ENCODE measurements at regions not wholly inside any gene's neighbourhood (a gene's known extent, or its start where the extent isn't known, plus 50 kb on each side); places are given as distances from the start of the nearest gene placed in this dataset.

DNA sequence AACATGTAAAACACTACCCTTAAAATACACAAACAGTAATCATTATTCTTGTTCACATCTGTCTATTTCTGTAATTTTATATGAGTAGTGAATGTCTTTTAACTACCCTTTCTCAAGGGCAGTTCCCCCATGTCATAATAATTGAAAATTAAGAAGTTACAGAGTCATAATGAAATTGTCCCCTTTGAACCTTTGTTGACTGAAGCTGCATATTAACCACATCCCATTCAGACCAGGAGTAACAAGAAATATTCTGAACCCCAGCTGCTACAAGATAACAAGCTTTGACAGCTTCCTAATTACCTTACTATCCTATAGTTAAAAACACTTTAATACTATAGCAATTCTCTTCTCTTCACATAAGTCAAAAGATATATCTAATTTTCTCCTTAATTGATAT, 635.9 kb upstream of the SUCLG2 start:
- no peaks in the 10 kb centered on the region for H3K36me3 ChIP-seq
- H3K9me3 ChIP-seq, result no peaks in the 10 kb centered on the region
- intact Hi-C loops (cut with DNase I), result no loop called here
- DNase-seq (ENCODE audit: extremely low spot score), result no peak
- H3K4me1 ChIP-seq, result no peaks in the 10 kb centered on the region
- no peaks in the 10 kb centered on the region for H3K27me3 ChIP-seq
- no peak overlapping the region for H3K27ac ChIP-seq (replicated peaks in 1 of 4)
- H3K4me3 ChIP-seq, result no peak overlapping the region
- no peak for TF ChIP-seq EP300 (IDR thresholded peaks at IDR 0.05)
- TF ChIP-seq, protein P1, sequence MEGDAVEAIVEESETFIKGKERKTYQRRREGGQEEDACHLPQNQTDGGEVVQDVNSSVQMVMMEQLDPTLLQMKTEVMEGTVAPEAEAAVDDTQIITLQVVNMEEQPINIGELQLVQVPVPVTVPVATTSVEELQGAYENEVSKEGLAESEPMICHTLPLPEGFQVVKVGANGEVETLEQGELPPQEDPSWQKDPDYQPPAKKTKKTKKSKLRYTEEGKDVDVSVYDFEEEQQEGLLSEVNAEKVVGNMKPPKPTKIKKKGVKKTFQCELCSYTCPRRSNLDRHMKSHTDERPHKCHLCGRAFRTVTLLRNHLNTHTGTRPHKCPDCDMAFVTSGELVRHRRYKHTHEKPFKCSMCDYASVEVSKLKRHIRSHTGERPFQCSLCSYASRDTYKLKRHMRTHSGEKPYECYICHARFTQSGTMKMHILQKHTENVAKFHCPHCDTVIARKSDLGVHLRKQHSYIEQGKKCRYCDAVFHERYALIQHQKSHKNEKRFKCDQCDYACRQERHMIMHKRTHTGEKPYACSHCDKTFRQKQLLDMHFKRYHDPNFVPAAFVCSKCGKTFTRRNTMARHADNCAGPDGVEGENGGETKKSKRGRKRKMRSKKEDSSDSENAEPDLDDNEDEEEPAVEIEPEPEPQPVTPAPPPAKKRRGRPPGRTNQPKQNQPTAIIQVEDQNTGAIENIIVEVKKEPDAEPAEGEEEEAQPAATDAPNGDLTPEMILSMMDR (IDR thresholded peaks at IDR 0.05), result no peak
- TF ChIP-seq POLR2A (IDR thresholded peaks at IDR 0.05; ENCODE audit: low read depth), result no peak
- no peak for TF ChIP-seq POLR2AphosphoS5 (IDR thresholded peaks at IDR 0.05)

DNA sequence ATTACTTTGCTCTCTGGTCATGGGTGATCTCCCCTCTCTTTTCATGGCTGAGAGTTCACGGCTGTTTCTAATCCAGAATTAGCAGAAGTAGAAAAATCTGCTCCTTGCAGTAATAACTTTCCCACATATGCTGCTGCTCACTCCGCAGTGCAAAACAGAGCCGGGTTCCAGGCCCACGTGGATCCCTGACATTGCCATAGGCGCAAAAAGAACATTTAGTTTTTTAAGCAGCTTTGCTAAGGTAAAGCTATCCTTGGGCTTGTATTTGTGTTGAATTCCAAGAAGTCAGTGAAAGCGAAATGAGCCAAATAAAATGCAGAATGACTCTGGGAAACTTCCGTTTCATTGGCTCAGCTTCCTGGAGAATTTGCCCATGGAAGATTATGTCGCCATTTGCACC, 633.7 kb upstream of the SUCLG2 start:
- no peak overlapping the region for H3K4me3 ChIP-seq
- no peak overlapping the region for H3K27ac ChIP-seq (replicated peaks in 1 of 4)
- no peaks in the 10 kb centered on the region for H3K36me3 ChIP-seq
- H3K4me1 ChIP-seq, result no peaks in the 10 kb centered on the region
- TF ChIP-seq EP300 (IDR thresholded peaks at IDR 0.05) (no peak), POLR2A (IDR thresholded peaks at IDR 0.05; ENCODE audit: low read depth) (no peak), POLR2AphosphoS5 (IDR thresholded peaks at IDR 0.05) (no peak)
- TF ChIP-seq, protein P1 (IDR thresholded peaks at IDR 0.05), result no peak
- DNase-seq (ENCODE audit: extremely low spot score), result peak; percentile 45
- H3K27me3 ChIP-seq, result no peaks in the 10 kb centered on the region
- intact Hi-C loops (cut with DNase I), result no loop called here
- 72% methylated on average over 8 of the region's 8 CpGs for WGBS
- H3K9me3 ChIP-seq, result no peaks in the 10 kb centered on the region

DNA sequence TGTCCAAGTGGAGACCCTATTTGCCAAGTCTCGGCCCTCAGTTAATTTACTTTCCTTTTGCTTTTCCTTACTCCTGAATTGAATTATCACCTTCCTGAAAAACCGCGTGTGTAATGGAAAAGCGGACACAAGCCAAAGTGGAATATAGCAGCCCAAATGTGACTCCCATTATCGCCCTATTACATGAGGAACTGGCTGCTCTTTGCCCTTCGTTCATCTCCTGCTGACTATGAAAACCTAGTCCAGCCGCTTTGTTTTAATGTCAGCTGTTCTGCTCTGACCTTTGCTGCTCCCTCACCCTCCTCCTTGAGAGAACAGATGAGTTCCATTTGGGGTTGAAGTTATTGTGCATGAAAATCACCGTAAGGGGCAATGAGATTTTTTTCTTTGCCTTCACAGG, 632.7 kb upstream of the SUCLG2 start:
- DNase-seq (ENCODE audit: extremely low spot score), result no peak
- Histone ChIP-seq H3K9me3 (no peaks in the 10 kb centered on the region), H3K36me3 (no peaks in the 10 kb centered on the region), H3K27me3 (no peaks in the 10 kb centered on the region), H3K4me3 (no peak overlapping the region), H3K4me1 (no peaks in the 10 kb centered on the region), H3K27ac (replicated peaks in 1 of 4) (no peak overlapping the region)
- TF ChIP-seq POLR2AphosphoS5 (IDR thresholded peaks at IDR 0.05) (no peak), EP300 (IDR thresholded peaks at IDR 0.05) (no peak), POLR2A (IDR thresholded peaks at IDR 0.05; ENCODE audit: low read depth) (no peak)
- TF ChIP-seq, protein P1 (IDR thresholded peaks at IDR 0.05), result no peak
- 54% methylated on average over 8 of the region's 8 CpGs for WGBS
- intact Hi-C loops (cut with DNase I), result no loop called here

DNA sequence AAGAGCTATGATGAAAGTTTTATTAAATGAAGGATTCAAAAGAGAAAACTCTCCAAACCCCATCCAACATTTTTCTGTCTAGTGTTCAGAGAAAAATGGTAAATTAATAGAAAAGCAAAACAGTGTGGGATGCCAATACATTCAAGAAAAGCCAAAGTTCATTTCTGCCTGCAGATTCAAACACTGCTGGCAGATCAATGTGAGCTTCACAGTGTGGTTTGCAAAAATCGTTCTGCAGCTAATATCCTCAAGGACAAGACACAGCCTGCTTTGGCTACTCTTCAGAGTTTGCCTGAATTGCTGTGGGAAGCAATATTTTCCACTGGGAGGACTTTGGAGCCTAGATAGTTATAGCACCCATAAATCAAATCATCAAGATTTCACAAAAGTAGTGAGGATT, 619.9 kb upstream of the SUCLG2 start:
- intact Hi-C loops (cut with DNase I), result no loop called here
- Histone ChIP-seq H3K4me3 (no peak overlapping the region), H3K27me3 (no peaks in the 10 kb centered on the region), H3K27ac (replicated peaks in 1 of 4) (no peak overlapping the region), H3K4me1 (peaks cover 0 to 3% (median 0%) of the 10 kb centered on the region in 4 donors), H3K36me3 (no peaks in the 10 kb centered on the region), H3K9me3 (no peaks in the 10 kb centered on the region)
- TF ChIP-seq POLR2AphosphoS5 (IDR thresholded peaks at IDR 0.05), result no peak
- no peak for TF ChIP-seq POLR2A (IDR thresholded peaks at IDR 0.05; ENCODE audit: low read depth)
- TF ChIP-seq EP300 (IDR thresholded peaks at IDR 0.05), result no peak
- TF ChIP-seq, protein P1 (IDR thresholded peaks at IDR 0.05), result no peak
- WGBS, result 17% methylated on average over 1 of the region's 1 CpG
- DNase-seq (ENCODE audit: extremely low spot score), result no peak

DNA sequence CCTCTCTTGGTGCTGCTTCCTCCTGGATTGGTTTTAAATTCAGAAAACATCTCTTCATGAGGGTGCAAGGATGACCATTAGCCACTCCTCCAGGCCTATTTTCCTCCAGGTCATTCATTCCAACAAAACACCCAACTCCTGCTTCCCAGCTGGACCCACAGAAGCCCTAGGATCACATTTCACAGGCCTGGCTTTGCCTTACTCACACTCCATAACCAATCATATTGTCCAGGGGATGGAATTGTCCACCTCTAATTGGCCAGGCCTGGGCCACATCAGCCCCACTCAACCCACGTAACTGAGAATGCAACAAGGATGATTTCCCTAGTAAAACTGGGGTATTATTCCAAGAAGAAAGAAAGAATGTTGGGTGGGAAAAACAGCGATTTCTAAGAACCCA, 616.7 kb upstream of the SUCLG2 start:
- intact Hi-C loops (cut with DNase I), result no loop called here
- H3K4me3 ChIP-seq, result no peak overlapping the region

More for the DNA sequence above, 616.7 kb upstream of the SUCLG2 start:
- no peak for DNase-seq (ENCODE audit: extremely low spot score)
- H3K27me3 ChIP-seq, result no peaks in the 10 kb centered on the region
- H3K9me3 ChIP-seq, result no peaks in the 10 kb centered on the region
- TF ChIP-seq, protein P1 (IDR thresholded peaks at IDR 0.05), result no peak
- TF ChIP-seq POLR2AphosphoS5 (IDR thresholded peaks at IDR 0.05) (no peak), POLR2A (IDR thresholded peaks at IDR 0.05; ENCODE audit: low read depth) (no peak), EP300 (IDR thresholded peaks at IDR 0.05) (no peak)
- peaks cover 0 to 3% (median 0%) of the 10 kb centered on the region in 4 donors for H3K4me1 ChIP-seq
- H3K36me3 ChIP-seq, result no peaks in the 10 kb centered on the region
- H3K27ac ChIP-seq (replicated peaks in 1 of 4), result no peak overlapping the region
- 81% methylated on average over 2 of the region's 2 CpGs for WGBS
